ENCODE measurements at regions not wholly inside any gene's neighbourhood (a gene's known extent, or its start where the extent isn't known, plus 50 kb on each side); places are given as distances from the start of the nearest gene placed in this dataset.

DNA sequence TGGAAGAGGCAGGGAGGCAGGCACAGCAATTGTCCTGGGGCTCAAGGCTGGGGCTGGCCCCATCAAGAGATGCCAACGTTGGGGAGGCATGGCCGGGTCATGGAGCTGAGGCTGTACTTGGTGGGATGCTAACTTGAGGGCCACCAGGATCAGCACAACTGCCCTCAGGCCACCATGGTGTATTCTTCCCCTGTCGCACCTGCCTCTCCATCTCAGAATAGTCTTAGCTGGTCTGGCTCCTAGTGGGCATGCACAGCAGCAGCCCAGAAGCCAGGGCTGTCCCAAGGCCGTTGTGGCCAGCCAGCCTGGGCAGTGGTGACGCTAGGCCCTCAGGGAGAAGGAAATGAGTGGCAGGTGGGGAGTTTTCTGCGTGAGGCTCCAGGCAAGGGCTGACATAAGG, 91.3 kb downstream of the DHCR7 start:
- no peak for DNase-seq (ENCODE audit: low read depth in 3 of 3)

DNA sequence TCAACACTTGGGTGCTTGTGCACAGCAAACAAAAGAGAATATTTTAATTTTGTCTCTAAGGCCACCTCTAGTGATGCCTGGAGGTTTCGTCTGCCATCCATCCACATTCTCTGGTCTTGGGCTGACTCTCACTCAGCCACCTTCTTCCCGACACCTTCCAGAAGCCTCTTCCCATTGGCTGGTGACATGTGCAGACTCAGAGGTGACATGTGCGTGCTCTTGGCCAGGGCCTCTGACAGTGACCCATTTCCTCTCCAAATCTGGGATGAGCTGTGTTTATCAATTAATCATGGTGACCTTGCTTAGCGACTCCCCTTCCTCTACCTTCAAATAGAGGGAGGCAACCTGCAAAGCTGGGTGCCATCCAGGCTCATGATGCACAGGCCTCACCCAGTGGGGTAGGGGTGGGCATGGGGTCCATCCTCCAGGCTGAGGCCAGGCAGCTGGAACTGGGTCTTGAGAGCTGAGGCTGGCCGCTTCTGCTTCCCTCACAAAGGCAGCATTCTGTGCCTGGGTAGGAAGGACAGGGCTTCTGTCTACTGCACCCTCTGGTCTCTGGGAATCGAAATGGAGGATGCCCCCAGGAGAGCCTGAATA, 91.8 kb downstream of the DHCR7 start:
- no peak for DNase-seq (ENCODE audit: low read depth in 3 of 3)

DNA sequence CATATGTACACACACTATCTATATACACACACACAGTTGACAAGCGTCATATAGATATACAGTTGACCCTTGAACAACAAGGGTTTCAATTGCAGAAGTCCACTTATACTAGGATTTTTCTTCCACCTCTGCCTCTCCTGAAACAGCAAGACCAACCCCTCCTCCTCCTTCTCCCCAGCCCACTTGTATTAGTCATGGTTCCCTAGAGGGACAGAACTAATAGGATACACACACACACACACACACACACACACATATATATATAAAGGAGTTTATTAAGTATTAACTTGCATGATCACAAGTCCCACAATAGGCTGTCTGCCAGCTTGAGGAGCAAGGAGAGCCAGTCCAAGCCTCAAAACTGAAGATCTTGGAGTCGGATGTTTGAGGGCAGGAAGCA, 92.9 kb downstream of the DHCR7 start:
- no peak for DNase-seq (ENCODE audit: low read depth in 3 of 3)

DNA sequence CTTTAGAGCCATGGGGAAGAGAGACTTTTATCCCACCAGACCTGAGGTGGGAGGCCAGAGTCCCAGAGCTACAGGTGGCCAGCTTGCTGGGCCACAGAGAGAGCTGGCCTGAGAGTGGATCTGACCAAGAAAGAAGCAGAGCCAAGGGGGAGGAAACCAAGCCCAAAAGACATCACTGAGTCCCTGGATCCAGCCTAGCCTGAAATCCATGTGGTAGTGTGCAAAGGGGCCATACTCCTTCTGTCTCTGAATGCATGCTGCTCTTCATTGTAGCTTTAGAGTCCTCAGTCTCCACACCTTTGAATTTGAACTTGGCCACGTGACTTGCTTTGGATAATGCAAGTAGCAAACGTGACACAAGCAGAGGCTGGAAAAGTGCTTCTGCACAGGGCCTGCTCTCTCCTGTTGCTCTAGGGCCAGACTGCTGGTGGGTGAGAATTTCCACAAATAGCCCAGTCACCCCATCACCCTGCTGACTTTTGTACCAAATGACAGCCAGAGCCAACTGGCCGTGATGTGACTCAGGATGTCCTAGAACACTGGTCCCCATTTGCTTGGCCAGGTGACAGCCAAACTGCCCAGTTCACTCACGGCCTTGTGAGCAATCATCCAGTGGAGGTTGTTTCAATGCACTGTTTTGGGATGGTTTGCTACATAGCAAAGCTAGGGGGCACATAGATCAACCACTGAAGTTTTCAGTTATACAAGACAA, 93.6 kb downstream of the DHCR7 start:
- no peak for DNase-seq (ENCODE audit: low read depth in 3 of 3)

DNA sequence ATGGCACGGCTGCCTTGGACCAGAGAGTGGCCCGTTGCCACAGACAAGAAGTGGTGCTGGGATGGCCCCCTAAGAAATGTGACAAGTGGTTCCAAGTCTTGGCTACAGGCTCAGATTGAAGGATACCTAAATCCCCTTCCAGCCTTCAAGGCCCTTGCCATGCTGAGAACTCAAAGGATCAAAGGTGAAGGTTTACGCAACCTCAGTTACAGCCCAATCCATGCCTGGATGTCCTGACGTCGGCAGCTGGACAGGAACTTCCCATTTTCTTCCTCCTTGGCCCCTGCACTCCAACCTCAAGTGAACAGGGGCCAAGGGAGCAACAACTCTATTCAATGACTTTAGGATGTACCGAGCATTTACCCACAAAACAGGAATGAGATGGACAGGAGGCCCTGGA, 95.4 kb downstream of the DHCR7 start:
- no peak for DNase-seq (ENCODE audit: low read depth in 3 of 3)

DNA sequence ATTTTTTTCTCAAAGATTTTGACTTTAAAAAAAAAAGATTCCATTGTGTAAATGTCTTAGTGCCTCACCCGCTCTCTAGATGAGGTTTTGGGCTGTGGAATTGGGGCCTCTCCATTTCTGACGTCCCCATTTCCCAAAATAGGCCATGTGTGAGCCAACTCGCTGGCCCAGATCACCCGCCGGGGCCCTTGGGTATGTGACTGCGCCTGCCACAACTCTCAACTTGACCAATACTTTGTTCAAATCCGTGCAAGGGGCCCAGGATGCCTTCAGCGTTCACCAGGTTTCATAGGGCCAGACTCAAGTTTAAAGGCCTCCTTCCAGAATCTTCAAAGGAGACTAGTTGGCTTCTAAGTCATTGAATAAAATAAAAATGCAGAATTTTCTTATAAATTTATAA, 96.0 kb downstream of the DHCR7 start:
- no peak for DNase-seq (ENCODE audit: low read depth in 3 of 3)

DNA sequence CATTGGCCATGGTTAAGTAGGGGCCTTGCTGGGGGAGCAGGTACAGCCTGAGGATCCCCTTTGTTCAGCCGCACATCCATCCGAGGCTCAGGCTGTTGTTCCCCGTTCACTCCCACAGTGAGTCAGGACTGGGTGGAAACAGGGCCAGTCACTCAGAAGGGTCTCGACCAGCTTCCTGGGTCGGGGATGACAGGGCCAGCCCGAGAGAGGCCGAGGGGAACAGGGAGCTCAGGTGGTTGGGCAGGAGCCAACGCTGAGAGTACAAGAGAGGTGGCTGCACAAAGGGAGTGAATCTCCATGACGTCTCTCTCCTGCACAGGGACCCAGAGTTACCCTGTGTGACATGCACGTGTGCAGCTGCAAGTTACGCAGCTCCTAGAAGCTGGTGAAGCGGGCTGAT, 97.2 kb upstream of the SHANK2 start:
- DNase-seq (ENCODE audit: low read depth in 3 of 3), result no peak

DNA sequence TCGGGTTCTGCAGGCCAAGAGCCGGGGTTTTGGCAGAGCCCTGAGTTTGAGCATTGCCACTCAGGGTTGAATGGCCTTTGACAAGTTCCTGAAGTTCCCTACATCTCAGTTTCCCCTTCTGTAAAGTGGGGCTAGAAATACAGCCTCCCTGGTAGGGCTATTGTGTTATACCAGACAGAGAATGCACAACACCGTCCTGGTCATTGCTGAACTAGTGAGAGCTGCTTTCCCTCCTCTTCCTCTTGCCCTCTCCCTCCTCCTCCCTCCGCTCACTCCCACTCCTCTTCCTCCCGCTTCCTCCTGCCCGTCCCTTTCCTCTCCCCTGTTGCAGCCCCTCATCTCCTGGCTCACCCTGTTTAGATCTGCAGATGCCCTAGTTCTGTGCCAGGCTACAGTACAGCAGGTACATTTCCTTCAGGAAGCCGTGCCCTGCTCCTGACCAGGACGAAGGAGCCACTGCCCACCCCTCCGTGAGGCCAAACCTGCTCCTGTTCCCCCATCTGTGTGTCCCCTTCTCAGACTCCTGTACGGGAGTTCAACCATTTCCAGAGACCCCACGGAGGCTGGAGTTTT, 91.5 kb upstream of the SHANK2 start:
- DNase-seq (ENCODE audit: low read depth in 3 of 3), result no peak

DNA sequence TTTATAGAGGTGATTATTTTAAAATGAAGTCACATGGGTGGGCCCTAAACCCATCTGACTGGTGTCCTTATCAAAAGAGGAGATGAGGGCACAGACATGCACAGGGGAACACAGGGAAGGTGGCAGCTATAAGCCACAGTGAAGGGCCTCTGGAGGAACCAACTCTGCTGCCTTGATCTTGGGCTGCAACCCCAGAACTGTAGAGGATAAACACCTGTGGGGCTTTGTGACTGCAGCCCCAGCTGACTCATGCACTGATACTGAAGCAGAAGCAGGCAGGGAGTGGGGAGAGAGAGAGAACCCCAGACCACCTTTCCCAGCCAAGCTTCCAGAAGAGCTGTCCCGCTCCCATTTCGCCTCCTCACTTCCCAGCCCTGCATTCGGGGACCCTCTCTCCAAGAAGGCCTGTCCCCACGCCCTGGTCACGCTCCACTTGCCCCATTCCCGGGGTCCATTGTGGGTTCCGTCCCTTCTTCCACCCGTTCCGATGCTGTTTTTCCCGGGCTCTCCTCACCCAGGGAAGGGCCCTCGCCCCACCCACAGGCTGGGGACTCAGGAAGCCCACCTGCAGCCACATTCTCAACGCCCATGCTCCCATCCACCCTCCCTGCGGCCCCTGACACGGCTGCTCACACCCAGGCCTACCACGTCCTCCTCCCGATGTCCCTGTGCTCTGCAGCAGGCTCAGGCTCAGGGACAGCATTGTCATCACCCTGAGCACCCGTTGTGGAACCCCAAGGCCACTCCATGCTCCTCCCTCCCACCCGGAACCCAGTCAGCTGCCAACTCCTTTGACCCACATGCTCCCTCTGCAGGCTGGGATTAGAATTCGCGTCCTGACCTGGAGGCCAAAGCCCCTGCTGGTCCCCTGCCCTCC, 90.8 kb upstream of the SHANK2 start:
- peak; percentile 5 to 11 (median 7) for DNase-seq (ENCODE audit: low read depth in 3 of 3)

DNA sequence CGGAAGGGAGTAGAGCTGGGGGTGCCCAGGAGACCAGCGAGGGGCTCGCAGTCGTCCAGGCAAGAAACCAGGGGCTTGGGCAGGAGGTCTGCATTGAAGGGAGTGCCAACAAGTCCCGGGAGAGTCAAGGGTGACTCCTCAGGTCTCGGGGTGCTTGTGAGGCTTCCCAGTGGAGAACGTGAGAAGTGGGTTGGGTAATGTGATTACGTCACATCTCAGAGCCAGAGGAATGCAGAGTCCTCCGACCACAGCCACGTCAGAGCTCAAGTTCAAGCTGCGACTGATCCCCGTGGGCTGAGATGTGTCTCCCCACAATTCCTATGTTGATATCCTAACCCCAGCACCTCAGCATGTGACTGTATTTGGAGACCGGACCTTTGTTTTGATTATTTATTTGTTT, 89.7 kb upstream of the SHANK2 start:
- DNase-seq (ENCODE audit: low read depth in 3 of 3), result no peak

DNA sequence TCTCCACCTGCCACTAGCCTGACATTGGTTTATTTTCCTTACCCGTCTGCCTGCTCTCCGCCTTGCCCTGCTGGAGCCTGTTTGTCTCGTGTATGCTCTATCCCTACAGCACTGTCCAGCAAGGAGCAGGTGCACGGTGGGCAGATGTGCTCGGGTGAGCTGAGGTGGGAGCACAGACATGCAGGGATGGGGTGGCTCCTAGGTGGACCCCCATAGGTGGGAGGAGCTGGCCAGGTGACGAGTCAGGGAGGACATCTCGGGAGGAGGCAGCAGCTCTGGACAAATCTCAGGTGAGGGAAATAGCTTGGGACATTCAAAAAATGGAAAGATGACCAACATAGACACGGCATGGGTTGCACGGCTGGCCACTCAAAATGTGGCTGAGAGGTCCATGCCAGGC, 89.2 kb upstream of the SHANK2 start:
- no peak for DNase-seq (ENCODE audit: low read depth in 3 of 3)

DNA sequence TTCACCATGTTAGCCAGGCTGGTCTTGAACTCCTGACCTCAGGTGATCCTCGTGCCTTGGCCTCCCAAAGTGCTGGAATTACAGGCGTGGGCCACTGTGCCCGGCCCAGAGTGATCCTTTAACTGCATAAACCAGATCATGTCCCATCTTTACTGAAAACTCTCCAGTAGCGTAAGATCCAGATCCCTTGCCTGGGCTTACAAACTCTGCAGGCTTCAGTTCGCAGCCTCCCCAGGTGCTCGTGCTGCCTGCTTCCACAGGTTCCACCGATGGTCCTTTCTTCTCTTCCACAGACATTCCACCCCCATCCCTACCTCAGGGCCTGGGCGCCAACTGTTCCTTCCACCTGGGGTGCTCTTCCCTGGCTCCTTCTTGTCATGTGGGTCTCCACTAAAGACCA, 88.8 kb upstream of the SHANK2 start:
- DNase-seq (ENCODE audit: low read depth in 3 of 3), result no peak

DNA sequence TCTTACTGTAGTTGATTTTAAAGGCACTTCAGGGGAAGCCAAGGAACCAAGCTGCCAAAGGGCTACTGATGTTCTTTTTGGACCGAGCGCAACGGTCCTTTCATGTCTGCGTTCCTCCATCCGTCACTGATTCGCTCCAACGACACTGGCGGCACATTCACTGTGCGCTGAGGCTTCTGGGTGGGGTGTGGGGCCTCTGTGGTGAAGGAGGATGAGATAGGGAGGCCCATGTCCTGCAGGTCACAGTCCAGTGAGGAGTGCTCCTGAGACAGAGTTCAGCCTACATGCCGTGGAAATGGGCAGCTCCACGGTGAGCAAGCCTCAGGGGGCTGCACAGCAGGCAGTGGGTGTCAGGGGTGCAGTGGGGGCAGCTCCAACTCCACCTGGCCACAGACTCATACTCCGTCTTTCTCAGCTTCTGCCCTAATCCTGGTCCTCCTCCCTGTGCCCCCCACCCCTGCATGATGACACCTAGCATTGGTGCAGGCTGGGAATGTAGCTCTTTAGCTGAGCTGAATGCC, 87.8 kb upstream of the SHANK2 start:
- no peak for DNase-seq (ENCODE audit: low read depth in 3 of 3)

DNA sequence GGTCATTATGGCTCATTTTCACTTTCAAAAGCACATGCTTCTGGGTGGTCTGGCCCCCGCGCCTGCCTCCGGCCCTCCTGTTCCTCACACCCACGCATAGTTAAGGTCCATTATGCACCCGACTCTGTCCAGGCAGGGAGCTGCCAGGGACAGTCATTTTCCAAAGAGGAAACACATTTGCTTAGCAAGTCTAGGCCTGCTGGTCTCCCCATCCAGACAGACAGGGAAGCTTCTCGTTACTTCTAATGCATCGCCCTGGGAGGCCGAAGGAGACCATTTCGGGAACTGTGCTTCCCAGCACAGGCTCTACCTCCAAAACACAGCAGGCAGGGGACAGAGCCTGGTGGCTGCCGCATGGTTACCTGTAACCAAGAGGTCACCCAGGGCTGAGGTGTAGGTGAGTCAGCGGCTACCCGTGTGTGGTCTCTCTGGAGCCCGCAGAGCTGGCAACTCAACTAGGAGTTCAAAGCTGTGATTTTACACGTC, 87.1 kb upstream of the SHANK2 start:
- no peak for DNase-seq (ENCODE audit: low read depth in 3 of 3)

DNA sequence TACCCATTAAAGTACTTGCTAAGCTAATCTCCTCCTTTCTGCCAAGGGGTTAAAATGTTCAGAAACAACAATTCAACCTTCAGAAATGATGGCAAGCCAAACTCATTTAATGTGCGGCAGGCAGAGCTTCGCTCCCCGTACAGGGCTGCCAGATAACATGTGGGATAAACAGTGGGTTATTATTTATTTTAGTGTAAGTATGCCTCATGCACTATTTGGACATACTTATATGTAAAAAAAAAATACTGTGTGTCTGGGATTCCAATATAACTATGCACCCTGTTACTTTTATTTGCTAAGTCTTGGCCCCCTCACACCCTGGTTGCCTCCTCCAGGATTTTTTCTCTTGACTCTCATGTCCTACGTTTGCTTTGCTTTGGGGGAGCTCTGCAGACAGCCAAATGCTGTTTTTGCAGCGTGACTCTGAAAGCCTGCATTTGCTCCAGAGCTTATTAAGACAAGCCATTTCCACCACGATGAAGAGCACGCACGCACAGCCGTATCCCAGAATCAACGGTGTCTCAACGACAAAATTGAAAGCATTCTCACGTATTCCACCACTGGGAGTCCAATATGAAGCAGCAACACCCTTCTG, 86.5 kb upstream of the SHANK2 start:
- no peak for DNase-seq (ENCODE audit: low read depth in 3 of 3)

DNA sequence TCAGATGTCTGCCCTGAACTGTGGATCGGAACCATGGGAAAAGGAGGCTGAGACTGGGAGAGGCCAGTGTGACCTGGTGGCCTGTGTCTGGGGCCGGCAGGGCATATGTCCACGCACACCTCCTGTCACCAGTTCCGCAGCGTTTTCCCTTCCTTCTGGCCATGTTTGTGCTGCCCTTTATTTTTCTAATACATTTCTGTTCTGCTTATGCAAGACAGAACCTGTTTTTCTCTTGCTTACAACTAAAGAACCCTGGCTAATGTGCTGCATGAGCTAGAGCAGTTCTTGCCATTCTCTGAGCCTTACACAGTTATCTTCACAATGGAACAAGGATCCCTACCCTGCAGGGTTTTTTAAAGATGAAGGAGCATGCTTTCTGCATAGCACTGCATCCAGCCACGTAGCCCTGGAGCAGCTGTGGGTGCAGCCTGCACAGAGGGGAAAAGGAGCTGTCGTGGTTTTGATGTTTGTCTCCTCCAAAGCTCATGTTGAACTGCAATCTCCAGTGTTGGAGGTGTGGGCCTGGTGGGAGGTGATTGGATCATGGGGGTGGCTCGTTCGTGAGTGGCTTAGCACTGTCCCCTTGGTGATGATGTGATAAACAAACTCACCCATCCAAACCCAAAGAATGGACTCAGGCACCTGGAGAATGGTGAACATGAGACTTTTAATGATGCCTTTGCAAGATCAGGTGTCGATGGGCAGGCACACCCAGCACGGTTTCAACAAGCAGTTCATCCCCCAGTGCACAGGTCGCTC, 84.8 kb upstream of the SHANK2 start:
- DNase-seq (ENCODE audit: low read depth in 3 of 3), result no peak

DNA sequence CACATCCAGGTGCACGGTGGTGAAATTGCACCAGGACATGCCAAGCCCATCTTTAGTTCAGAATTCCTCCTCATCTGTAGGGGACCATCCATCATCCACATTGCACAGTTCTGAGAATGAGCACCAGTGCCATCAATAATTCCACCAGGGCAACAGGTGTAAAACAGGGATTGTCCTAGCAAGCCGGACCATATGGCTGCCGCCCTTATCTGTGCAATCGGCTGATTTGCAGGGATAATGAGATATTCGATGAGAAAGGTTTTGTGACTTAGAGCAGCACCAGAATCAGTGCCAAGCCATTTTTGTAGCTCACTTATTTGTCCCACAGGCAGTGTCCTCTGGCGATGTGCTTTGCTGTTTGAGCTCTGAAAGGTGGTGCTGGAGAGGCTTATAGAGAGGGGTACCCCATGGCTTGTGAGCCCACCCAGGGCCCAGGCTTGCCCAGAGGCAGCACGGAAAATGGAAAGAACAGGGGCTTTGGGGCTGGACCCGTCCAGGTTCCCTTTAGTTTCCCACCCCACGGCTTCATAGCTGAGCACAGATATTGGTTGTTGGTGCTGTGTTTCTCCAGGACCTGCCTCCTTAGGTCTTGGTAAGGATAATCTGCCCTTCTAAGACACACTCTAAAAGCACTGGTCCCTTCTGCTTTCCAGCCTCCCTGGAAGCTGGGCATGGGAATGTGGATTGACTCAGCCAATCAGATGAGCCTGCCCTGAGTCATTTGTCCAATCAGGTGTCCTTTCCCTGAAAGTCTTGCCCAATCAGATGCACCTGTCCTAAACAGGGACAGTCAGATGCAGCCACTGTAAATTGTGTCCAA, 84.0 kb upstream of the SHANK2 start:
- no peak for DNase-seq (ENCODE audit: low read depth in 3 of 3)

DNA sequence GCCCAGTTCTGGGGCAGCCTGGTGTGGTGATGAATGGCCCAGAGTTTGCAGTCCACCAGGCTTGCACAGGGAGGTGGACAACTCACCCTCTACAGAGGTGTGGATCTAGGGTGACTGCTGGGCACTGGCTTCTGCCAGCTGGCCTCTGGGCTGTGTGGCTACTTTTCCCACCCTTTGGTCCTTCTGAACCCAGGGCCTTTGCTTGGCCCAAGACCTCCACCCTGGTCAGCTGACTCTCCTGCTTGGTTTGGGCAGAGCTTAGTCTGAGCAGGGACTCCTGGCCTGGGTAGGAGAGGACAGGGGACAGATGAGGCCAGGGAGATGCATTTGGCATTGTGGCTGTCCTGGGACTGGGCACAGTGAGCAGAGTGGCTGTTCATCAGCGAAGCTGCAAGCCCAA, 83.0 kb upstream of the SHANK2 start:
- DNase-seq (ENCODE audit: low read depth in 3 of 3), result no peak

DNA sequence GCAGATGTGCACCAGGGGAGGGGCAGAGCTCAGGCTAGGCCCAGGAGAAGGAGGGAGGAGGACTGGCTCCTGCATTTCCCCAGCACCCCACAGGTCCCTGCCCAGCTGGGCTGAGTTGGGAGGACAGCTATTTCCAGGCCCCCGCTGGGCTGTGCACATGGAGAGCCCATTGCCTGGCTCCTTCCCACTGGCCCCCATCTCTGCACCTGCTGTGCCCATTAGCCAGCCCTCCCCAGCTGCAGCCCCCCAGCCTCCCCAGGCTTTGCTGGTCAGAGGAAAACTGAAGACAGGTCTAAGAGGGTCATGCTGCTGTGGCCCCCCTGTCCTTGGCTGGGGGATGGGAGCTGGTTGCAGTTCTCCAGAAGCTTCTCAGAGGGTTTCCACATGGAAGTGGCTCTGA, 81.8 kb upstream of the SHANK2 start:
- no peak for DNase-seq (ENCODE audit: low read depth in 3 of 3)

DNA sequence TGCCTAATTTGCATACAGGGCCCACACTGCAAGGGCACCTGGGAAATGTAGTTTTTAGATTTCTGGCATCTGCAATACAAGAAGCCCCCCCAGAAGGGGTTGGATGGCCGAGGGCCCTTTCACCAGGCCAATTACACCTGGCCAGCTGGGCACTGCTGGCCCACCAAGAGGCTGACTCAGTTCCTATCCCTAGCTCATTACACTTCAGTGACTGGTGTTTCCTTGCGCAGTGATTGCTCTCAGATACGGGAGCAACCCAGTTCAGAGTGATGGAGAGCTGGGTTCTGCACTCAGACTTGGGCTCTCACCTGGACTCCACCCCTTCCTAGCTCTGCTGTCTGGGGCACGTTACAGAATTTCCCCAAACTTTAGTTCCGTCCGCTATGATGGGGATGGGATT, 81.1 kb upstream of the SHANK2 start:
- DNase-seq (ENCODE audit: low read depth in 3 of 3), result no peak

Measured in stimulated activated CD4-positive, alpha-beta T cell treated with anti-CD3 and anti-CD28 coated beads, TNF-alpha, amount 100 ng/mL, for 48 hours (primary cell).